ENCODE measurements at regions not wholly inside any gene's neighbourhood (a gene's known extent, or its start where the extent isn't known, plus 50 kb on each side); places are given as distances from the start of the nearest gene placed in this dataset.

- no peak overlapping the region for H3K4me3 ChIP-seq (ENCODE audit: low read depth, low read length)
- no peak for TF ChIP-seq CTCF (conservative IDR thresholded peaks at IDR 0.05; ENCODE audit: low read depth, low read length)
- no peak for DNase-seq (ENCODE audit: low read depth)
Measured at GRCh38 chr6:6889601-6890000, 218.2 kb upstream of the RREB1 start.

GRCh38 chr6:6890400-6890858 is 217.3 kb upstream of the RREB1 start:
- TF ChIP-seq CTCF (conservative IDR thresholded peaks at IDR 0.05; ENCODE audit: low read depth, low read length): no peak
- DNase-seq (ENCODE audit: low read depth): no peak
- H3K4me3 ChIP-seq (ENCODE audit: low read depth, low read length): no peak overlapping the region

- no peak for DNase-seq (ENCODE audit: low read depth)
- no peak for TF ChIP-seq CTCF (conservative IDR thresholded peaks at IDR 0.05; ENCODE audit: low read depth, low read length)
- no peak overlapping the region for H3K4me3 ChIP-seq (ENCODE audit: low read depth, low read length)
Measured at GRCh38 chr6:6891125-6891721, 216.5 kb upstream of the RREB1 start.

- no peak for TF ChIP-seq CTCF (conservative IDR thresholded peaks at IDR 0.05; ENCODE audit: low read depth, low read length)
- no peak for DNase-seq (ENCODE audit: low read depth)
- no peak overlapping the region for H3K4me3 ChIP-seq (ENCODE audit: low read depth, low read length)
Measured at GRCh38 chr6:6891949-6892461, 215.8 kb upstream of the RREB1 start.

- no peak for DNase-seq (ENCODE audit: low read depth)
- no peak for TF ChIP-seq CTCF (conservative IDR thresholded peaks at IDR 0.05; ENCODE audit: low read depth, low read length)
- H3K4me3 ChIP-seq (ENCODE audit: low read depth, low read length): no peak overlapping the region
Measured at GRCh38 chr6:6892744-6893583, 214.8 kb upstream of the RREB1 start.

GRCh38 chr6:6893701-6894100 is 214.1 kb upstream of the RREB1 start:
- DNase-seq (ENCODE audit: low read depth): no peak
- TF ChIP-seq CTCF (conservative IDR thresholded peaks at IDR 0.05; ENCODE audit: low read depth, low read length): no peak
- no peak overlapping the region for H3K4me3 ChIP-seq (ENCODE audit: low read depth, low read length)

Data from epithelial cell of proximal tubule (primary cell).